T-helper 22 cell (primary cell): ENCODE measurements at regions not wholly inside any gene's neighbourhood (a gene's known extent, or its start where the extent isn't known, plus 50 kb on each side); places are given as distances from the start of the nearest gene placed in this dataset.
"Not testable (repeated sequence)": the region's sequence is repeated elsewhere in the genome, so short reads cannot be mapped to it uniquely, and the experiment has no call there.

Experiments used
- DNase-seq: peaks from one replicate; pipeline ENCODE4 v3.0.0-alpha.2; 2020; ENCODE audit warnings: low read depth

DNA sequence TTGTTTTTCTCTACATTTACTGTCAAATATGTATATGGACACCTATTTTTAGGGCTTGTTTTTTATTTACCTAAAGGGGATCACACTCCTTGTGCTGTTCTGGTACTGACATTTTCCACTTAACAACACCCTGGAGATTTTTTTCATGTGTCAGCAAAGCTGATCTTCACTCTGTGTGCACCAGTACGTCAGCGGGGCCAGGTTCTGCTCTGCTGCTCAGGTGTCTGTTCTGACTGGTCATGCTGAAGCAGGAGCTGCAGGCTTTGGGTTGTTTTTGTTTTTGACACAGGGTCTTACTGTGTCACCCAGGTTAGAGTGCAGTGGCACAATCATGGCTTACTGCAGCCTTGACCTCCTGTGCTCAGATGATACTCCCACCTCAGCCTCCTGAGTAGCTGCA lies 81.9 kb upstream of the CCND2 start:
- no peak for DNase-seq

DNA sequence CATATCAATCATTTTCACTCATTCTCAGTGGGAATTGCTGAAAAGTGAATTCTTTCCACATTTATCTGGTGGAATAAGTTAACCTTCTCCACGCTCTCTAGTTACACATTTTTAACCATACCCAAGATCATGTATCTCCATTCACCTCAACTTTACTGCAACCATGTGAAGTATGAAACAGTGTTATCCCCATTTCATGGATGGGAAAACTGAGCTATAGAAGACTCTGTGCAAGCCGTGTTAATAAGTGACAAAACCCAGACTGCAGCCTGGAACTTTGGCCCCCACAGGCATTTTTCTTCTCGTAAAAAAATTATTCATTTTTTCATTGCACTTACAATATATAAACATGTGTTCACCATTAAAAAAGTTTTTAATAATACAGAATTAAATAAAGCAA lies 82.4 kb upstream of the CCND2 start:
- no peak for DNase-seq

DNA sequence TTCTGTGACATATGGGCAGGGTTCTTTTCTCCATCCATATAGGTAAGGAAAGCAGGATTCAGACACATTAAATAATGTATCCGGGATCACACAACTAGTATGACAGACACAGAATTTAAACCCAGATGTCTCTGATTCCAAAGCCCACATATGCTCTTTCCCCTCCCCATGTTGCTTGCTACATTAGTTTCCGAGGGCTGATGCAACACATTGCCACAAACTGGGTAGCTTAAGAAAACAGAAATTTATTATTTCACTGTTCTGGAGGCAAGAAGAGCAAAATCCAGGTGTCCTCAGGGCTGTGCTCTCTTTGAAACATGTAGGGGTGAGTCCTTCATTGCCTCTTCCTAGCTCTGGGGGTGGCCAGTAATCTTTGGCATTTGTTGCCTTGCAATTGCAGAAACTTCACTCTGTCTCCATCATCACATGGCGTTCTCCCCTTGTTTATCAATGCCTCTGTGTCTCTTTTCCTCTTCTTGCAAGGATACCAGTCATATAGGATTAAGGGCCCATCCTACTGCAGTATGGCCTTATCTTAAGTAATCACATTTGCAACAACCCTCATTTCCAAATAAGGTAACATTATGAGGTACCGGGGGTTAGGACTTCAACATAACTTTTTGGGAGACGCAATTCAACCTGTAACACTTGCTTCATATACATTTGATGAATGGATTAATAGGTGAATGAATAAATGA lies 83.0 kb upstream of the CCND2 start:
- no peak for DNase-seq

DNA sequence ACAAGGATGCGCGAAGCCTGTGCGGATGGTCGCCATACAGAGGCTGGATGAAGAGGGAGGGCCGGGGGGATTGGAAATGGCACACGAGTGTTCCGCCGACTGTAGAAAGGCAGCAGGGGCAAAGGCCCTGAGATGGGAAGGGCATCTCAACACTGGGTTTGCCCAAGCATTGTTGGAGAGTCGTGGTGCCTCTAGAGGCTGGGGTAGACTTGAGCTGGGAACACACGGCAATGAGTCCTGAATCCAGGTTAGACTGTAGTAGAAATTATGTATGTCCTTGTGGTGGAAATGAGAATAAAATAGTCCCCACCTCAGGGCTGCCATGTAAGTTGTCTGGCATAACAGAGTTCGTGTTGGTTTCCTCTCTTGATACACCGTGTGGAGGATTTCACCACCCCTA lies 83.8 kb upstream of the CCND2 start:
- DNase-seq = no peak

DNA sequence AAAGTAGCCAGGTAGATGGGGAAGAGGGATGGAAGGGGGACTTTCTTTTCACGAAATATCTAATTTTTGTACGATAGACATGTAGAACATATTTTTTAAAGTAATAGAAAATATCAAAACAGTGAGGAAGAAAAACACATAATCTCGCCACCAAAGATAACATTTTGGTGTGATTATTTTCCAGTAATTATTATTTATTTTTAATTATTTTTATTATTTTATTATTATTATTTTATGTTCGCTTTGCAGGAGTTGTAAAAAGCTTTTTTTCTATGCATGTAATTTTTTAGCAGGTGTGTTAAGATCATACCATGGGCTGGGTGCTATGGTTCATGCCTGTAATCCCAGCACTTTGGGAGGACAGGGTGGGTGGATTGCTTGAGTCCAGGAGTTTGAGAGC lies 85.6 kb upstream of the CCND2 start:
- no peak for DNase-seq

DNA sequence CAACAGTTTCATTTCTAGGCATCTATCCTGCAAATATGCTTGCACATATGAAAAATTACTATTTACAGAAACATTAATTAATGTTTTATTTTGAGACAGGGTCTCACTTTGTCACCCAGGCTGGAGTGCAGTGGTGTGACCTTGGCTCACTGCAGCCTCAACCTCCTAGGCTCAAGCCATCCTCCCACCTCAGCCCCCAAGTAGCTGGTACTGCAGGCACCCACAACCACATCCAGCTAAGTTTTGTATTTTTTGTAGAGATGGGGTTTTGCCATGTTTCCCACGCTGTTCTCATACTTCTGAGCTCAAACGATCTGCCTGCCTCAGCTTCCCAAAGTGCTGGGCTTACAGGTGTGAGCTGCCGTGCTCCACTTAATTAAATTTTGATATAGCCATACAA lies 86.2 kb upstream of the CCND2 start:
- not testable (repeated sequence) for DNase-seq

DNA sequence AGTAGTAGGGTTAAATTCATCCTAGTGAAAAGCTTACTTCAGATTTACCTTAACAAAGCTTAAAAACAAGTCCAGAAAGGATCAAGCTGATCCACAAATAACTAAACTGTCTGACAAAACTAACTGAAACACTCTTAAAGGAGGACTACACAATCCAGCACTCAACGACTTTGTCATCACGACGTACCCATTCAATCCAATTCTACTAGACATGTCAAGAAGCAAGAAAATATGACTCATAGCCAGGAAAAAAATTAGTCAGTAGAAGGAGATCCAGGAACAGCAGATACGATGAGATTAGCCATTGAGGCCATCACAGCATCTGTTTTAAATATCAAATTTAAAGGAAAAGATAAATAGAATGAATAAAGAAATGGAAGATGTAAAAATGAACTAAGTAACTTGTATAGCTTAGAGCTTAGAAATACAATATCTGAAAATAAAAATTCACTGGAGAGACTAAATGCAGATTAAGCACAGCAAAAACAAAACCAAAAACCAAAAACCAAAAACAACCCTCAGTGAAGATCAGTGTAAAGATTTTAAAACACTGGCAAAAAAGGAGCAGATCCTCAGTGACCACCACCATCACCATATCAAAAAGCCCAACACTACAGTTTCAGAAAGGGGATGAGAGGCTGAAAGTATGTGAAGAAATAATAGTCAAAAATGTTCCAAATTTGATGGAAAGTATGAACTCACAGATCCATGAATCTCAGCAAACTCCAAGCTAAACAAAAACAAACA lies 95.0 kb upstream of the CCND2 start:
- DNase-seq = no peak

DNA sequence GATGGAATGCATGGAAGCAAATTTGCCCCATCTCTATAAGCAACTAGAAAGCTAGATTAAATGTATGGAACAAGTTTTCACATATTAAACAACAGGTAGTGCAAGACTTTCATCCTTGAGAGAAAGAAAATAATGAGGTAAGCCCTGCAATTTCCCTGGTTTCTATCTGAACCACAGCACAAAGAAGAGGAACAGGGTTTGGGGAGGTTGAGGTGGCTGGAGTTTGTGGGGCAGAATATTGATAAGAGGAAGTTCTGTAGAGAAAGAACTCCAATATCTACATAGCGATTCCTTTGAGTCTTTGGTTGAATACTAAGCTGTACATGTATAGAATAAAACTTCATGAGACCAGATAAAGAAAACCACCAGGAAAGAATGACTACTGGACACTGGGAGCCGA lies 96.3 kb upstream of the CCND2 start:
- no peak for DNase-seq

DNA sequence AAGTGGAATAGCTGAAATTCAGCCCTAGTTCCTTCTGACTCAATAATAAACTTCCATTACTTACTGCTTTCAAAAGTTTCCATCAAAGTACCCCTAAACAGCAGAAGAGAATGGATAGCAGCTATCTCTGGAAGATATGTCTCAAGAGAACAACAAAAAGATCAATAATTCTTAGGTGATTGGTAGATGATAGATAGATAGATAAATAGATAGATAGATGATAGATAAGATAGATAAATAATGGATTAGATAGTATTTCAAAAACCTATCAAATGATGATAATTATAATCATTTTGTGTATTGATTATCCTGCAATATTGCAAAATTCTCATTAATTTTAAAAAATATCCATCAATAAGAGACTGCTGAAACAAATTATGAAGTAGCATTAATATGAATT lies 97.4 kb upstream of the CCND2 start:
- DNase-seq = no peak

DNA sequence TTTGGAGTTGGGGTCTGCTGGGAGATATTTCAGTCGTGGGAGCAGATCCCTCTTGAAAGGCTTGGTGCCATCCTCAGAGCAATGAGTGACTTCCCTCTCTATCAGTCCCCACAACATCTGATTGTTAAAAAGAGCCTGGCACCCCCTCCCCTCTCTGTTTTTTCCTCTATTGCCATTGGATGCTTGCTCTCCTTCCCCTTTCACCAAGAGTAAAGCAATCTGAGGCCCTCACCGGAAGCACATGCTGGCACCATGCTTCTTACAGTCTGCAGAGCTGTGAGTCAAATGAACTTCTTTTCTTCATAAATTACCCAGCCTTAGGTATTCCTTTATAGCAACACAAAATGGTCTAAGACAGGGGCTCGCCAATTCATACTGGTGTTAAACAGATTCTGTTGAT lies 99.1 kb upstream of the CCND2 start:
- no peak for DNase-seq

DNA sequence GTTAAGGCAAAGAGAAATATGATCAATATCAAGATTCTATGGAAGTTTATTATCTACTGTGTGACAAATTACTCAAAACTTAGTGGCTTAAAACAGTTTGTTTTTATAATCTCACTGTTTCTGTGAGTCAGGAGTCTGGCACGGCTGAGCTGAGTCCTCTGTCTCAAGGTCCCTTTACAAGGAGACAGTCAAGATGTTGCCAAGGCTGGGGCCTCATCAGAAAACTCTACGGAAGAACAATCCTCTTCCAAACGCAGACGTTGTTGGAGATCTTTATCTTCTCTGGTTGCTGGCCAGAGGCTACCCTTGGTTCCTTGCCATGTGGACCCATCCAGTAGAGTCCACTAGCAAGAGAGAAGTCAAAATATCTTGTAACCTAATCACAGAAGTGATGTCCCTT lies 100.6 kb upstream of the CCND2 start:
- no peak for DNase-seq

DNA sequence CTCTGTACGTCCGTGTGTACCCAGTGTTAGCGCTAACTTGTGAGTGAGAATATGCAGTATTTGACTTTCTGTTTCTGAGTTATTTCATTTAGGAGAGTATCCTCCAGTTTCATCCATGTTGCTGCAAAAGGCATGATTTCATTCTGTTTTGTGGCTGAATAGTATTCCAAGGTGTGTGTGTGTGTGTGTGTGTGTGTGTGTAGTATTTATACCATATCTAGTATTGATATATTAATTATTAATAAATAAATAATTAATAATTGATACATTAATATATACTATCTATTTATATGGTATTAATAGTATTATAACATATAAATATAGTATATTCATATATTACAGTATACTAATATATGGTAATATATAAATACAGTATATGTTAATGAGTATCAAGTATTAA lies 101.8 kb upstream of the CCND2 start:
- no peak for DNase-seq

DNA sequence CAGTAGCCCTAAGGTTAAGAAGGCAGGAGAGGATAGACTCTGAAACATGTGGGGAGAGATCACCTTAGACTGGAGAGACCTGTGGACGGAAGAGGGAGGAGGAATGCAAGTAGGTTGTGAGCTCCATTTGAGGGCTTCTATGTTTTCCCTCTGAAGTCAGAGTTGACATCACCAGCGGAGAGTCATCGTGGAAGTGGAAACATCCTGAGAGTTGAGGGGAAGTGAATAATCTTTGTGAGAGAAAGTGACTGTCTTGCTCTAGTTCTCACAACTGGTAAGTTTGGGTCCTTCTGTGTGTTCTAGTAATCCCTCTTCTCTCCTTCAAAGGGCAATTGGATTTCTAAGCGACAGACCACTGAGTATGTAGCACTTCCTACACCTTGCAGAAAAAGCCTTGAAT lies 103.6 kb upstream of the CCND2 start:
- DNase-seq = no peak

DNA sequence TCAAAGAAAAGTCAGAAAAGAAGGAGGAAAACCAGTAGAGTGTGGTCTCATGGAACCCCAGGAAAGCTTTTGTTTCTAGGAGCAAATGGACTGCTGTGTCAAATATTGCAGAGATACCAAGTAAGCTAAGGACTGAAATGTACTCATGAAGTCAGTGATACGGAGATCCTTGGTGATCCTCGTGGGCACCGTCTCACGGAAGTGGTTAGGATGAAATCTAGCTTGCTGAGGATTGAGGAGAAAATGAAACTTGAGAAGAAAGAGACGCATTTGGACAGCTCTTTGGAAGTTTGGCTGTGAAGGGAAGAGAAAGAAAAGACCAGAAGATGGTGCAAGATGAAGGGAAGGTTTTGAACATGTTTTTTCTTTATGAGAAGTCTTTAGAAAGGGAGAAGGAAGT lies 104.0 kb upstream of the CCND2 start:
- no peak for DNase-seq

DNA sequence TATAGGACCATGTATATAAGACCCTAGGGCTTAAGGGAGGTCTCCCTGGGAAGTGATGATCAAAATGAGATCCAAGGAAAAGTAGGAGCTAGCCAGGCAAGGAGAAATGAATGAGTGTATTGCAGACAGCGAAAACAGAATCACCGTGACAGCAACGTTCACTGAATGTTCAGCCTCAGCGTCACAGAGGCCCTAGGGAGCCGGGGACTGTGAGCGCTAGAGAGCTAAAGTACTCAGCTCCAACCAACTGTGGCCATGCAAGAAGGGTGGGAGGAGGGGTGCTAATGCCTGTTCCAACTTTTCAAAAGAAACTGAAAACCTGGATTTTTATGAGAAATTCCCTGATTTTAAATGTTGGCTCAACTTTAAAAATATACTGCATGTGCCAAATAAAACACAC lies 105.5 kb upstream of the CCND2 start:
- DNase-seq = no peak

DNA sequence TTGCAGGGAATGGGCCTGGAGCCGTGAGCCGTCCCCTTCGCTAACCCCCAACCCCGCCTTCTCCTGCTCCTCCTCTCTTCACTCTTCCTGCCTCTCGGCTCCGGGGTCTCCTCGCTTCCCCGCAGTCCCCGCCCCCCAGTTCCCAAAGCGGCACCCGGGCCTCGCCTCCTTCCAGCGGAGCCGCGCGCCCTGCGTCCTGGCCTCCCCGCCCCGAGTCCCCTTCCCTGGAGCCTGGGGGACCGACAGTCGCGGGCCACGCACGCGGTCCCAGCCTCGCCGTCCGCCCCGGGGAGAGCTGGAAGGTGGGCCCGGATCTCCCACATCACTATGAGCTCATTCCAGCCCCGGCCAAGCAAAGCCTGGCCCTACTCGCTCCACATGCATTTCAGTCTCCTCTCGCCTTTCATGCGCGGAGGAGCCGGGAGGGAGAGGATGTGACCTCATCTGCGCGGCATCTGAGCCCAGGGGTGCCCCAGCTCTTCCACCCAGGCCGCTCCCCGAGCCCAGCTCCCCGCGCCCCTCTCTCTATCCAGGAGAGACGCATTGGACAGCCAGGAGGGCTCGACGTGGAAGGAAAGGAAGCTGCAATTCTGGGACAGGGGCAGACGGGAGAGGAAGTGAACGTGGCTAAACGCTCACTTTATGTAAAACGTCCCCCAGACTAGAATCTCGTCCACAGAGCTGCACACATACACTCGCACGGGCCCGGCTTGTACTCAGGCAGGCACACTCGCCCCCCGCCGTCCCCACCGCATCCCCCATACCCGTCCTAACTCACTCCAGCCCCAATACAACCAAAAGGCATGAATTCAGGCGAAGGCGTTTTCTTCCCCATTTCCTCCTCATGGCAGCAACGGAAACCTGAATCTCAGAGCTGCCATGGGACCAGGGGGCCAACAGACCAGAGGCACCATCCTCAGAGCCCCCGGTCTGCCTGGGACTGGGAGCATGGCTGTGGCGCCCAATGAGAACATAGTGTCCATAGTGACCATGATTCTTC lies 108.7 kb upstream of the CCND2 start:
- DNase-seq = peak; percentile 26

DNA sequence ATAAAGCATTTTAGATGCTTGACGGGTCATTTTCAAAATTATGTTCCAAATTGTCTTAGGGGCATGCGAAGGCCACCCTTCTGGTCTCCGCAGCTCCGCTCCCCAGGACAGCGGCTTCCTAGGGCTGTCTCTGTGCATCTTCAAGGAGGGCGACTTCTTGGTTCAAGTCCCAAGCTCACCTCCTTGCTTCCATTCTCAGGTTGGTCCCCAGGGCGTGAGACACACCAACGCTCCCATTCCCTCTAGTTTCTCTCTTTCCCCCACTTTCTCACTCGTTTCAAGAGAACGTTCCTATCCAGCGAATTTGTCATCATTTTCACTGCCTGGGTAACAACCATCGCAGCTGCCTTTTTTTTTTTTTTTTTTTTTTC lies 109.4 kb upstream of the CCND2 start:
- DNase-seq = no peak

DNA sequence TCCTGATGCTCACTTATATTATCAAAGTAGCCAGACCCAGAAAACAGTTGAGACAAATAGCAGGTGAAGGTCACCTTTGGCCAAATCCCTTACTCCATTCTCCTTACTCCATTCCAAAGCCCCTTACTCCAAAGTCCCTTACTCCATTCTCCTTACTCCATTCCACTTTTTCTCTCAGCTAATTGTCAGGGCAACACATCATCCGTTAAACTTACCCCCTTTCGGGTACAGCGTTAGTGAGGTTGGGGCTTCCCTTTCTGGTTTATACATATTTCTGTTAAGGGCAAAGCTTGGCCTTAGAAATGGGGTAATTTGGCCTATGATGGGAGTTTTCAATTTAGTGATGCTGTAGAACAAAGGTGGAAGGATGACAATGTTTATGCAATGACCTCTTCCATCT lies 111.8 kb upstream of the CCND2 start:
- no peak for DNase-seq

DNA sequence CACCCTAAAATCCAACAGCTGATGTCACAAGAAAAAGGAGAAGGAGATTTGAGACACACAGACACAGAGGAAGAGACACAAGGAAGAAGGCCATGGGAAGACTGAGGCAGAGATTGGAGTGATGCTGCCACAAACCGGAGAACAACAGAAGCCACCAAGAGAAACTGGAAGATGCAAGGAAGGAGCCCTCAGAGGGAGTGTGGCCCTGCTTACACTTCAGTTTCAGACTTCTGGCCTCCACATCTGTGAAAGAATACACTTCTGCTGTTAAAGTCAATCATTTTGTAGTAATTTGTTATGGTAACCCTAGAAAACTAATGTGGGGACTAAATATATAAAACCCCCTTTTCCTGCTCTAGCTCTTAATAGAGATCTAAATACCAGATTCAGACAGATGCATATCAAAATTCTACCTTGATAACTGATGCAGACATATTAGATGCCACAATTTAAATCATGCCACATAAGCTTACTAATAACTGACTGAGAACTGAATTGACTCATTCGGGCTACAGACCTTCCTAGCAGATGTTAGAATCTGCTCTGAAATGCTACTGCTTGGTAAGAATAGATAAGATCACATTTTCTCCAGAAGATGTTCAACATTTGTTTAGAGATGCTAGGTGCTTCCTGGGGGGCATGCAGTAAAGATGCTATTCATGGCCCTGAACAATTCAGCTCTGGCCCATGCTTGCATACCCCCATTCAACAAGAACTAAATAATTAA lies 113.1 kb upstream of the CCND2 start:
- no peak for DNase-seq

DNA sequence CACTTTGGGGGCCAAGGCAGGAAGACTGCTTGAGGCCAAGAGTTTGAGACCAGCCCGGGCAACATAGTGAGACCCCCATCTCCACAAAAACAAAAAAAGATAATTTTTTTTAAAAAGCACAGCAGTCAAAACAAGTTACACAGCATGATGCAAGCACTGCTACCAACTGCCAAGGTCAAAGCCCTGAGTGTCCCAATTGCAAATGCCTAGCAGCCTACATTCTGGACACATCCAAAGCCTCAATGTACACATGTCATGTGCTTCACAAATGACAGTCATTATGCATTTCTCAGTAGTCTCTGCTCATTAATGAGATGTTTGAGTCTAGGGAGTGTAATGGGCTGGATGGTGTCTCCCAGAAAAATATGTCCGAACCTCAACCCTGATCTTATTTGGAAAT lies 113.7 kb upstream of the CCND2 start:
- DNase-seq = no peak

DNA sequence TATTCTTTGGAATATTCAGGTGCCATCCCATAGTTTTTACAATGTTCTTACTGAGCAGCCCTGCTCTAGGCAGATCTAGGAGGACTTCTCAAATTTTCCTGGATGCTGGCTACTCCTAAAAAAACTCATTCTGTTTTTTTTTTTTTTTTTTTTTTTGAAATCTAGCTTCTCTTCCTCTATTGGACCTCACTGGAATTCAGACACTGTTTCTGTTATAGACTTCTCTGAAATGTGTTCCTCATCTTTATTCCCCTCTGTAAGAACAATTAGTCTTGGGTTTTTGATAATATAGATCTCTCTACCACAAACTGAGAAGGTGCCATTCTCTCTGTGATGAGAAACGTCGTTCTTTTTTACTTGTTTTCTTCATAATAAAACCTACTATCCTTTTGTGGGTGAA lies 115.3 kb upstream of the CCND2 start:
- DNase-seq = no peak

DNA sequence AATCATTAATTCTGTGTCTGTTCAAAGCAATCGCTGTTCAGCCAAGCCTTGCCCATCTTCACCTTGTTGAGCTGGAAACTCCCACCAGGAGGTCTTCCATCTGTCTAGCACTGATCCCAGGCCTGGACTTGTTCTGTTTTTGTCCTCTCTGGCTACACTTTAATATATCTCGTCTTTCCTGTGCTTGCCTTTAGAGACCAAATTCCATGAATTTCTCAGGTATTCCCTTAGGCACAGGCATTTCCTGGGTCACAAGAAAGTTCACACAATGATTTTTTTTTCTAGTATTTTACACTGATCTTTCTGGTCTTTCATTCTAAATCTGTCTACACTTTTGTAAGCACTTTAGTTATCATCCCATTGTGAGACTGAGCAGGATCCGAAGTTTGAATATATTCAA lies 116.4 kb upstream of the CCND2 start:
- DNase-seq = no peak
